ENCODE measurements at regions not wholly inside any gene's neighbourhood (a gene's known extent, or its start where the extent isn't known, plus 50 kb on each side); places are given as distances from the start of the nearest gene placed in this dataset.

- TF ChIP-seq POLR2A (IDR thresholded peaks at IDR 0.05) (no peak), CTCF (IDR thresholded peaks at IDR 0.05) (no peak)
These were observed 137.1 kb upstream of the PMCH start for GRCh38 chr12:102334765-102335164.

All from right lobe of liver (tissue), 4 donors.